22Rv1 (cell line): ENCODE measurements at regions not wholly inside any gene's neighbourhood (a gene's known extent, or its start where the extent isn't known, plus 50 kb on each side); places are given as distances from the start of the nearest gene placed in this dataset.
"Not testable (repeated sequence)": the region's sequence is repeated elsewhere in the genome, so short reads cannot be mapped to it uniquely, and the experiment has no call there.

ENCODE experiments used
- ZFX ChIP-seq: fragments of 450-650 bp; IDR thresholded peaks from 2 replicates; pipeline ENCODE4 v1.6.1; 2017; ENCODE audit warnings: antibody characterized with exemption, borderline replicate concordance
- TF ChIP-seq, protein P1 (sequence below): fragments of 450-650 bp; IDR thresholded peaks from 2 replicates; pipeline ENCODE4 v1.5.1; 2017; ENCODE audit warnings: mild to moderate bottlenecking

DNA sequence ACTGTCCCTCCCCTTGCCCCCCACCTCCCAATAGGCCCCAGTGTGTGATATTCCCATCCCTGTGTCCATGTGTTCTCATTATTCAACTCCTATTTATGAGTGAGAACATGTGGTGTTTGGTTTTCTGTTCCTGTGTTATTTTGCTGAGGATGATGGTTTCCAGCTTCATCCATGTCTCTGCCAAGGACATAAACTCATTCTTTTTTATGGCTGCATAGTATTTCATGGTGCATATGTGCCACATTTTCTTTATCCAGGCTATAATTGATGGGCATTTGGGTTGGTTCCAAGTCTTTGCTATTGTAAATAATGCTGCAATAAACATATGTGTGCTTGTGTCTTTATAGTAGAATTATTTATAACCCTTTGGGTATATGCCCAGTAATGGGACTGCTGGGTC lies 233.5 kb upstream of the MAF start:
- TF ChIP-seq, protein P1, sequence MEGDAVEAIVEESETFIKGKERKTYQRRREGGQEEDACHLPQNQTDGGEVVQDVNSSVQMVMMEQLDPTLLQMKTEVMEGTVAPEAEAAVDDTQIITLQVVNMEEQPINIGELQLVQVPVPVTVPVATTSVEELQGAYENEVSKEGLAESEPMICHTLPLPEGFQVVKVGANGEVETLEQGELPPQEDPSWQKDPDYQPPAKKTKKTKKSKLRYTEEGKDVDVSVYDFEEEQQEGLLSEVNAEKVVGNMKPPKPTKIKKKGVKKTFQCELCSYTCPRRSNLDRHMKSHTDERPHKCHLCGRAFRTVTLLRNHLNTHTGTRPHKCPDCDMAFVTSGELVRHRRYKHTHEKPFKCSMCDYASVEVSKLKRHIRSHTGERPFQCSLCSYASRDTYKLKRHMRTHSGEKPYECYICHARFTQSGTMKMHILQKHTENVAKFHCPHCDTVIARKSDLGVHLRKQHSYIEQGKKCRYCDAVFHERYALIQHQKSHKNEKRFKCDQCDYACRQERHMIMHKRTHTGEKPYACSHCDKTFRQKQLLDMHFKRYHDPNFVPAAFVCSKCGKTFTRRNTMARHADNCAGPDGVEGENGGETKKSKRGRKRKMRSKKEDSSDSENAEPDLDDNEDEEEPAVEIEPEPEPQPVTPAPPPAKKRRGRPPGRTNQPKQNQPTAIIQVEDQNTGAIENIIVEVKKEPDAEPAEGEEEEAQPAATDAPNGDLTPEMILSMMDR = not testable (repeated sequence)
- not testable (repeated sequence) for TF ChIP-seq ZFX
